ENCODE measurements at regions not wholly inside any gene's neighbourhood (a gene's known extent, or its start where the extent isn't known, plus 50 kb on each side); places are given as distances from the start of the nearest gene placed in this dataset.

DNA sequence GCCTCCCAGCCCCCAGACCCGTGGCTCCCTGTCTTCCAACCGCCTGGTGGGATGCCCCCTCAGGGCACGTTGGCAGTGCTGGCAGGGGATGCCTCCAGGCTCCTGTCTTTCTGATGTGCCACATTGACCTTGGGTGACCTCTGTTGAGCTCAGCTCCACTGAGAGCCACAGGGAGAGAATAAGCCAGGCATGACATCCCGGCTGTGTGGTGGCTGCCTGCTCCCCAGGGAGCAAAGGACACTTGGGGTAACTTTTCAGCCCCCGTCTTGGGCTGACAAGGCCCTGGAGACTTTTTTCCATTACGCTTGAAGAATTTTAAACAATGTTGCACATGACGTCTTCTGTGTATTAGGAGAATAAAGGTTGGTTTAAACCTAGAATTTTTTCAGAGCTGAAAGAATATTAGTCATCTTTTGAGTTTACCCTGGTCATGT, 246.0 kb downstream of the TSN start:
- TF ChIP-seq, protein P1, sequence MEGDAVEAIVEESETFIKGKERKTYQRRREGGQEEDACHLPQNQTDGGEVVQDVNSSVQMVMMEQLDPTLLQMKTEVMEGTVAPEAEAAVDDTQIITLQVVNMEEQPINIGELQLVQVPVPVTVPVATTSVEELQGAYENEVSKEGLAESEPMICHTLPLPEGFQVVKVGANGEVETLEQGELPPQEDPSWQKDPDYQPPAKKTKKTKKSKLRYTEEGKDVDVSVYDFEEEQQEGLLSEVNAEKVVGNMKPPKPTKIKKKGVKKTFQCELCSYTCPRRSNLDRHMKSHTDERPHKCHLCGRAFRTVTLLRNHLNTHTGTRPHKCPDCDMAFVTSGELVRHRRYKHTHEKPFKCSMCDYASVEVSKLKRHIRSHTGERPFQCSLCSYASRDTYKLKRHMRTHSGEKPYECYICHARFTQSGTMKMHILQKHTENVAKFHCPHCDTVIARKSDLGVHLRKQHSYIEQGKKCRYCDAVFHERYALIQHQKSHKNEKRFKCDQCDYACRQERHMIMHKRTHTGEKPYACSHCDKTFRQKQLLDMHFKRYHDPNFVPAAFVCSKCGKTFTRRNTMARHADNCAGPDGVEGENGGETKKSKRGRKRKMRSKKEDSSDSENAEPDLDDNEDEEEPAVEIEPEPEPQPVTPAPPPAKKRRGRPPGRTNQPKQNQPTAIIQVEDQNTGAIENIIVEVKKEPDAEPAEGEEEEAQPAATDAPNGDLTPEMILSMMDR (IDR thresholded peaks at IDR 0.05; ENCODE audit: unreplicated experiment) = no peak
- ChIA-PET CTCF (no interaction called here), POLR2A (no interaction called here)
- Mint-ChIP-seq H3K27me3 (ENCODE audit: insufficient read depth, unreplicated experiment) (no peaks in the 10 kb centered on the region), H3K27ac (ENCODE audit: low read depth, unreplicated experiment) (no peak overlapping the region), H3K9me3 (ENCODE audit: unreplicated experiment) (no peaks in the 10 kb centered on the region), H3K4me3 (ENCODE audit: unreplicated experiment) (no peak overlapping the region), H3K36me3 (ENCODE audit: insufficient read depth, unreplicated experiment) (peaks cover 8% of the 10 kb centered on the region), H3K4me1 (ENCODE audit: insufficient read depth, unreplicated experiment) (peaks cover 14% of the 10 kb centered on the region)
- no peak for DNase-seq (ENCODE audit: unreplicated experiment)
- intact Hi-C loops (cut with micrococcal nuclease) = no loop called here
- no TSS peak for BruUV-seq (replicated peaks)

- peaks cover 8% of the 10 kb centered on the region for H3K36me3 Mint-ChIP-seq (ENCODE audit: insufficient read depth, unreplicated experiment)
- ChIA-PET CTCF (no interaction called here), POLR2A (no interaction called here)
- no TSS peak for BruUV-seq (replicated peaks)
- H3K27ac Mint-ChIP-seq (ENCODE audit: low read depth, unreplicated experiment) = no peak overlapping the region
- H3K4me1 Mint-ChIP-seq (ENCODE audit: insufficient read depth, unreplicated experiment) = peaks cover 14% of the 10 kb centered on the region
- H3K4me3 Mint-ChIP-seq (ENCODE audit: unreplicated experiment) = no peak overlapping the region
- intact Hi-C loops (cut with micrococcal nuclease) = no loop called here
- no peaks in the 10 kb centered on the region for H3K27me3 Mint-ChIP-seq (ENCODE audit: insufficient read depth, unreplicated experiment)
- TF ChIP-seq, protein P1 (IDR thresholded peaks at IDR 0.05; ENCODE audit: unreplicated experiment) = no peak
- DNase-seq (ENCODE audit: unreplicated experiment) = no peak
- H3K9me3 Mint-ChIP-seq (ENCODE audit: unreplicated experiment) = no peaks in the 10 kb centered on the region
Observed at GRCh38 chr2:122003196-122003940, 247.9 kb downstream of the TSN start.

DNA sequence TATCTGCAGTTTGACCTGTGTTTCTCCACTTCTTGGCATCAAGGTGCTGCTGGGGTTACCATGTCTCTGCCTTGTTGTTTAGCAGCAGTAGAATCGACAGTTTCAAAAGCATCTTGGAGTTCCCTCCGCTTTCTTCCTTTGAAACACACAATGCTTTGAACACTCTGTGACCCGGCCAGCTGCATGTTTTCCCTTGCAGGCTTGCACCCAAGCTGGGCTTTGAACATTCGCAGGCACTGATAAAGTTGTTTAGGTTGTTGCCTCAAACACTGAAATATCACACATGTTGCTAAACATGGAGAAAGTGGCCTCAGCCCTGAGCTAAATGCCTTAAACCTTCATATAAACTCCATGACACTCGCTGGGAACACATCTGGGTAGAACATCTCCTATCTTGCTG, 251.7 kb downstream of the TSN start:
- DNase-seq (ENCODE audit: unreplicated experiment) = no peak
- Mint-ChIP-seq H3K27ac (ENCODE audit: low read depth, unreplicated experiment) (no peak overlapping the region), H3K27me3 (ENCODE audit: insufficient read depth, unreplicated experiment) (peaks cover 5% of the 10 kb centered on the region), H3K9me3 (ENCODE audit: unreplicated experiment) (no peaks in the 10 kb centered on the region), H3K36me3 (ENCODE audit: insufficient read depth, unreplicated experiment) (no peaks in the 10 kb centered on the region), H3K4me1 (ENCODE audit: insufficient read depth, unreplicated experiment) (no peaks in the 10 kb centered on the region), H3K4me3 (ENCODE audit: unreplicated experiment) (no peak overlapping the region)
- intact Hi-C loops (cut with micrococcal nuclease) = no loop called here
- CTCF ChIA-PET = interaction anchor here (0.7 kb wide), 1 partner anchor 327 kb away, joined by 4 read pairs; no protein-coding TSS in a partner anchor
- no TSS peak for BruUV-seq (replicated peaks)
- TF ChIP-seq, protein P1 (IDR thresholded peaks at IDR 0.05; ENCODE audit: unreplicated experiment) = no peak
- POLR2A ChIA-PET = no interaction called here

GRCh38 chr2:122007577-122007976, 252.1 kb downstream of the TSN start:
- BruUV-seq (replicated peaks) = no TSS peak
- TF ChIP-seq, protein P1 (IDR thresholded peaks at IDR 0.05; ENCODE audit: unreplicated experiment) = no peak
- intact Hi-C loops (cut with micrococcal nuclease) = no loop called here
- Mint-ChIP-seq H3K4me3 (ENCODE audit: unreplicated experiment) (no peak overlapping the region), H3K27ac (ENCODE audit: low read depth, unreplicated experiment) (no peak overlapping the region), H3K4me1 (ENCODE audit: insufficient read depth, unreplicated experiment) (no peaks in the 10 kb centered on the region), H3K9me3 (ENCODE audit: unreplicated experiment) (no peaks in the 10 kb centered on the region), H3K27me3 (ENCODE audit: insufficient read depth, unreplicated experiment) (peaks cover 10% of the 10 kb centered on the region), H3K36me3 (ENCODE audit: insufficient read depth, unreplicated experiment) (no peaks in the 10 kb centered on the region)
- no peak for DNase-seq (ENCODE audit: unreplicated experiment)
- CTCF ChIA-PET = interaction anchor here (0.7 kb wide), 1 partner anchor 606 kb away, joined by 3 read pairs; no protein-coding TSS in a partner anchor
- POLR2A ChIA-PET = interaction anchor here (0.5 kb wide), 1 partner anchor 52 kb away, joined by 3 read pairs; no protein-coding TSS in a partner anchor
